Right lobe of liver (tissue), 6 donors: ENCODE measurements at regions not wholly inside any gene's neighbourhood (a gene's known extent, or its start where the extent isn't known, plus 50 kb on each side); places are given as distances from the start of the nearest gene placed in this dataset.

Experiments used
- ATAC-seq, 4 donors: fragments of 200-7000 bp; cut with Tn5 transposase; one replicate each; pipeline ENCODE4 v1.9.1; 2020; ENCODE audit warnings: mild to moderate bottlenecking in 4 of 4, moderate library complexity in 4 of 4
- DNase-seq, 3 donors: peaks; one replicate each; pipeline ENCODE4 v3.0.0-alpha.2; 2020
- H3K27ac ChIP-seq, 3 donors: fragments of 200-600 bp; one replicate each; pipeline ENCODE4 v1.8.0; 2022
- H3K27me3 ChIP-seq, 2 donors: fragments of 200-600 bp; one replicate each; pipeline ENCODE4 v1.8.0; 2022
- H3K36me3 ChIP-seq, 4 donors: fragments of 200-600 bp; sonication (generic) in 1 of 4; one replicate each; pipeline versions ENCODE4 v1.5.1 to v1.8.0; 2017 to 2022; ENCODE audit warnings: control low read depth in 1 of 4
- H3K4me1 ChIP-seq, 4 donors: fragments of 200-600 bp; sonication (generic) in 1 of 4; one replicate each; pipeline versions ENCODE4 v1.5.1 to v1.8.0; 2017 to 2022; ENCODE audit warnings: control low read depth in 1 of 4
- H3K4me3 ChIP-seq, 3 donors: fragments of 200-600 bp; one replicate each; pipeline ENCODE4 v1.8.0; 2022
- H3K9me3 ChIP-seq, 4 donors: fragments of 200-600 bp; sonication (generic) in 1 of 4; one replicate each; pipeline versions ENCODE4 v1.5.1 to v1.8.0; 2017 to 2022; ENCODE audit warnings: control low read depth in 1 of 4
- POLR2A ChIP-seq: fragments of 450-650 bp; IDR thresholded peaks from one replicate; pipeline ENCODE4 v1.6.1; 2017; ENCODE audit warnings: antibody characterized with exemption, mild to moderate bottlenecking
- WGBS: methylation state at CpG from one replicate; pipeline ENCODE4 v1.1.6; 2018; ENCODE audit warnings: low coverage, low lambda C conversion rate; ENCODE audit not compliant: insufficient coverage; ENCODE audit errors: missing lambda C conversion rate; 5-methylcytosine and 5-hydroxymethylcytosine counted together
- intact Hi-C, 2 donors: fragments of 100-400 bp; cut with DNase I; formaldehyde crosslinking; loops; one replicate each; pipeline versions ENCODE4 v1.11.2 to v1.14.1; 2022
- TF ChIP-seq, protein P1 (sequence below), 4 donors: fragments of 200-600 bp in 3 of 4; fragments of 450-650 bp in 1 of 4; IDR thresholded peaks; one replicate each; pipeline versions ENCODE4 v1.5.1 to v1.8.0; 2016 to 2022; ENCODE audit warnings: antibody characterized with exemption in 4 of 4, mild to moderate bottlenecking in 2 of 4
- donor health status: DM: no; HTN: yes; CAD: no.
- donor health status: DM: no; HTN: no; CAD: no.
- donor health status: DM: no; HTN: no; CAD: no.
- donor health status: DM: no; HTN: yes; CAD: no.
- donor health status: DM: no; HTN: yes; CAD: no.

GRCh38 chr2:168355779-168356476, 100.1 kb upstream of the CERS6 start:
- Histone ChIP-seq H3K9me3 (no peaks in the 10 kb centered on the region), H3K4me1 (no peaks in the 10 kb centered on the region), H3K4me3 (no peak overlapping the region), H3K36me3 (no peaks in the 10 kb centered on the region), H3K27me3 (no peaks in the 10 kb centered on the region), H3K27ac (no peak overlapping the region)
- no peak for DNase-seq
- no peak for ATAC-seq
- intact Hi-C loops = no loop called here
- TF ChIP-seq, protein P1, sequence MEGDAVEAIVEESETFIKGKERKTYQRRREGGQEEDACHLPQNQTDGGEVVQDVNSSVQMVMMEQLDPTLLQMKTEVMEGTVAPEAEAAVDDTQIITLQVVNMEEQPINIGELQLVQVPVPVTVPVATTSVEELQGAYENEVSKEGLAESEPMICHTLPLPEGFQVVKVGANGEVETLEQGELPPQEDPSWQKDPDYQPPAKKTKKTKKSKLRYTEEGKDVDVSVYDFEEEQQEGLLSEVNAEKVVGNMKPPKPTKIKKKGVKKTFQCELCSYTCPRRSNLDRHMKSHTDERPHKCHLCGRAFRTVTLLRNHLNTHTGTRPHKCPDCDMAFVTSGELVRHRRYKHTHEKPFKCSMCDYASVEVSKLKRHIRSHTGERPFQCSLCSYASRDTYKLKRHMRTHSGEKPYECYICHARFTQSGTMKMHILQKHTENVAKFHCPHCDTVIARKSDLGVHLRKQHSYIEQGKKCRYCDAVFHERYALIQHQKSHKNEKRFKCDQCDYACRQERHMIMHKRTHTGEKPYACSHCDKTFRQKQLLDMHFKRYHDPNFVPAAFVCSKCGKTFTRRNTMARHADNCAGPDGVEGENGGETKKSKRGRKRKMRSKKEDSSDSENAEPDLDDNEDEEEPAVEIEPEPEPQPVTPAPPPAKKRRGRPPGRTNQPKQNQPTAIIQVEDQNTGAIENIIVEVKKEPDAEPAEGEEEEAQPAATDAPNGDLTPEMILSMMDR (IDR thresholded peaks at IDR 0.05) = no peak
- TF ChIP-seq POLR2A = no peak
- WGBS = 88% methylated on average over 5 of the region's 5 CpGs

DNA sequence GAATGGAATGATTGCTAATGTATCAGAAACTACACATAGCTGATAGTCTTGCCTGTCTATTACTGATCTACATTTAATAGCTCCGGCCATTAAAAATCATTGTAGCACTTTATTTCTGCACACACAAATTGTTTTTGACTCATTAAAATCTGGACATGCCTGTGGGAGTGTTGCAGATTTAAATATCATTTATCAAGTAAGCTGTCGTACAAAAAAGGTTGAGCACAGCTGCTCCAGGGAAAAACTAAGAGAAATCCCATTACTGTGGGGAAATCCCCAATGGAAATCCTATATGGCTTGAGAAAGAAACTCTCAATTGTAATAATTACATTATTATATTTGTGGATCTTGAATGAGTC, 99.6 kb upstream of the CERS6 start:
- ATAC-seq (no peak), DNase-seq (no peak)
- no peaks in the 10 kb centered on the region for H3K4me1 ChIP-seq
- H3K27ac ChIP-seq = no peak overlapping the region
- no peaks in the 10 kb centered on the region for H3K36me3 ChIP-seq
- no peak for TF ChIP-seq POLR2A
- H3K9me3 ChIP-seq = no peaks in the 10 kb centered on the region
- 82% methylated on average over 2 of the region's 2 CpGs for WGBS
- H3K27me3 ChIP-seq = no peaks in the 10 kb centered on the region
- intact Hi-C loops = no loop called here
- H3K4me3 ChIP-seq = no peak overlapping the region

DNA sequence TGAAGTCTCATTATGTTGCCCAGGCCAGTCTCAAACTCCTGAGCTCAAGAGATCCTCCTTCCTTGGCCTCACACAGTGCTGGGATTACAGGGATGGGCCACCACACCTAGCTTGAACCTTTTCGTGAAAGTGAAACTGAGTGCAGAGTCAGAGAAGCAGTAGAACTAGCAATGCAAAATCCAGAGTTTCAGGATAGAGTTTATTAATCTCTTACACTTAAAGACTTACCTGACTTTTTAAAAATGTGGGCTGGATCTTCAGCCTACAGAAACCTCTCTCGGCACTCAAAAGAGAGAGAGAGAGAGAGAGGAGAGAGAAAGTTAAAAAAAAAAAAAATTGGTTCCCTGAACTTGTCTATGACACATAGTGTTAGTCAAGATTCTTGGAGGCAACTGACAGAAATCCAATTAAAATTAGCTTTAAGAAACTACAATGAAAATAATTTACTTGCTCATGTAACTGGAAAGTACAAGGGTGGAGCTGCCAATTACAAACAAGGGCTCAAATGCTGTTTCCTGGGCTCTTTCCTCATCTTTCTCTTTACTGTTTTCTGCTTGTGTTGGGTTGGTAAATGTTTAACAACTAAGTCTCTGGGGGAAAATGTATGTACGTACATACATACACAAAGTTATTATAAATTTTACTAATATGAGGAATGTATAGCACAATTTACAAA, 98.1 kb upstream of the CERS6 start:
- H3K27me3 ChIP-seq = no peaks in the 10 kb centered on the region
- intact Hi-C loops = no loop called here
- H3K36me3 ChIP-seq = no peaks in the 10 kb centered on the region
- no peaks in the 10 kb centered on the region for H3K9me3 ChIP-seq
- WGBS = 85% methylated on average over 3 of the region's 3 CpGs
- no peak overlapping the region for H3K4me3 ChIP-seq
- DNase-seq (no peak), ATAC-seq (no peak)
- H3K4me1 ChIP-seq = no peaks in the 10 kb centered on the region
- H3K27ac ChIP-seq = no peak overlapping the region
- TF ChIP-seq, protein P1 (IDR thresholded peaks at IDR 0.05) = no peak
- TF ChIP-seq POLR2A = no peak

GRCh38 chr2:168359082-168359481, 97.0 kb upstream of the CERS6 start:
- DNase-seq (no peak), ATAC-seq (no peak)
- Histone ChIP-seq H3K27ac (no peak overlapping the region), H3K4me3 (no peak overlapping the region), H3K4me1 (no peaks in the 10 kb centered on the region), H3K9me3 (no peaks in the 10 kb centered on the region), H3K36me3 (no peaks in the 10 kb centered on the region), H3K27me3 (no peaks in the 10 kb centered on the region)
- 95% methylated on average over 1 of the region's 1 CpG for WGBS
- no peak for TF ChIP-seq POLR2A
- TF ChIP-seq, protein P1 (IDR thresholded peaks at IDR 0.05) = no peak
- intact Hi-C loops = no loop called here

DNA sequence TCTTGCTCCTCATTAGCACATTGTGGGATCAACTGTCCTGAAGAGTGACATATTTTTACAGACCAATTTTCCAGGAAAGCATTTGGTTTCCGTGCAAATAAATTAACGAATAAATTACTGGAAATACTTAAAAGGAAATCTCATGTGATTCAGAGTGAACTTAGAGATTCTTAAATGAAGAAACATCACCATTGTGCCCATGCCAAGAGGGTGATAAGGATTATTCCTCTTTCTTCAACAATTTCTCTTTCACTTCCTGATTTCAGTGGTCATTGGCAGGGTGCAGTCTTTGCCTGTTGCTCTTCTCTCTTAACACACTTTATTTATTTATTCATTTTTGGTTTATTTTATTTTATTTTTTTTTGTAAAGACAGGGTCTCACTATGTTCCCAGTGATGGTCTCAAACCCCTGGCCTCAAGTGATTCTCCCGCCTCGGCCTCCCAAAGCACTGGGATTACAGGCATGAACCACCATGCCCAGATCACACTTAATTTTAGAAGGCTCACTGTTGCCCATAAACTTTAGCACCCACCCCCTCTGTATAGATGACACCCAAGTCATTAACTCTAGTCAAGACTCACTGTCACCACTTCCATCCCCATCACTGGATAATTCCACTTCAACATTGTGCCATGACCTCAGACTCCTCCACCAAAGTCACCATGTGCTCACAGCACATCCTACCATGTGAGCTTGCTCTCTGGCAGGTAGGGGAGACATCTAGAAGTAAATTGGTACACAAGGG, 92.6 kb upstream of the CERS6 start:
- peak in 1 of 4 donors; percentile 45 for ATAC-seq
- Histone ChIP-seq H3K36me3 (no peaks in the 10 kb centered on the region), H3K9me3 (no peaks in the 10 kb centered on the region), H3K4me1 (no peaks in the 10 kb centered on the region), H3K27ac (no peak overlapping the region), H3K4me3 (no peak overlapping the region), H3K27me3 (no peaks in the 10 kb centered on the region)
- TF ChIP-seq, protein P1 (IDR thresholded peaks at IDR 0.05) = no peak
- no peak for TF ChIP-seq POLR2A
- intact Hi-C loops = no loop called here
- whole genome bisulfite sequencing = 64% methylated on average over 2 of the region's 4 CpGs
- no peak for DNase-seq
